ENCODE measurements at regions not wholly inside any gene's neighbourhood (a gene's known extent, or its start where the extent isn't known, plus 50 kb on each side); places are given as distances from the start of the nearest gene placed in this dataset.

GRCh38 chr12:19927661-19928060 lies 440.7 kb upstream of the PDE3A start:
- no peak for TF ChIP-seq EZH2 (IDR thresholded peaks at IDR 0.05; ENCODE audit: borderline replicate concordance, insufficient read depth, low read depth, low read length, poor library complexity, severe bottlenecking)
- TF ChIP-seq CTCF (IDR thresholded peaks at IDR 0.05), result no peak
- H3K4me1 ChIP-seq (ENCODE audit: control insufficient read depth in 2 of 2, insufficient read depth in 2 of 2, low read length in 2 of 2), result no peaks in the 10 kb centered on the region
- H4K20me1 ChIP-seq (ENCODE audit: control insufficient read depth, insufficient read depth, low read length, poor library complexity, severe bottlenecking), result no peaks in the 10 kb centered on the region

DNA sequence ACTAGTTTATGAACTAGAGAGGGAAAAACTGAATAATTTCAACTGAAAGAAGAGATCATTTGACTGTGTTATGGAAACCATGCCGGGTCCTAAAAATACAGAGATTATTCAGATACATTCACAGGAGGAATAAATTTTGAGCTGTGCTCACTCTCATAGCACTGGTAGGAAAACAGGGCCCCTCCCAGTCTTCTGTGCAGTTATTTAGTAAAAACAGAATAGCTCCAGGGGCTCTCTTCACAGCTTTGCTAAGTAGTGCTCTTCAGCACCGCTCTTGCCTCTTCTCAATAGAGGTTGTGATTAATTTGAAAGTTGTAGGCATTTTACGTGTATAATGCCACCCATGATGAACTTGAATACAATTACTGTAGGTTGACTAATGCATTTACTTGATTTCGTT lies 435.9 kb upstream of the PDE3A start:
- no peak overlapping the region for H3K4me3 ChIP-seq (ENCODE audit: control extremely low read depth in 1 of 5, extremely low read depth in 1 of 5, insufficient read depth in 1 of 5, low read depth in 2 of 5, low read length in 4 of 5)
- no peaks in the 10 kb centered on the region for H3K27me3 ChIP-seq (replicated peaks in 1 of 4; ENCODE audit: control extremely low read depth in 1 of 4, control insufficient read depth in 3 of 4, insufficient read depth in 4 of 4, low read length in 3 of 4)
- intact Hi-C loops (cut with micrococcal nuclease), result no loop called here
- Mint-ChIP-seq H3K27ac (no peak overlapping the region), H3K27me3 (no peaks in the 10 kb centered on the region), H3K4me3 (no peak overlapping the region), H3K4me1 (no peaks in the 10 kb centered on the region), H3K9me3 (ENCODE audit: insufficient read depth) (no peaks in the 10 kb centered on the region)
- H3K27ac ChIP-seq (ENCODE audit: low read length in 2 of 2), result no peak overlapping the region
- POLR2A ChIA-PET, result no interaction called here
- ATAC-seq (ENCODE audit: low read depth), result no peak
- WGBS (ENCODE audit: insufficient coverage), result no CpG with 5 or more reads among the region's 4 CpGs
- no peaks in the 10 kb centered on the region for H4K20me1 ChIP-seq (ENCODE audit: control insufficient read depth, insufficient read depth, low read length, poor library complexity, severe bottlenecking)
- CTCF ChIA-PET, result no interaction called here
- no peaks in the 10 kb centered on the region for H3K4me1 ChIP-seq (ENCODE audit: control insufficient read depth in 2 of 2, insufficient read depth in 2 of 2, low read length in 2 of 2)
- DNase-seq, result no peak
- no peaks in the 10 kb centered on the region for H3K9me3 ChIP-seq (ENCODE audit: control extremely low read depth in 1 of 3, control insufficient read depth in 2 of 3, insufficient read depth in 1 of 3, low read length in 2 of 3)
- H3K36me3 ChIP-seq (replicated peaks in 1 of 2; ENCODE audit: control extremely low read depth in 1 of 2, control insufficient read depth in 1 of 2, extremely low read depth in 1 of 2, insufficient read depth in 2 of 2, low read length in 1 of 2), result no peaks in the 10 kb centered on the region
- H3K9ac ChIP-seq (ENCODE audit: low read length), result no peak overlapping the region
- H3K4me2 ChIP-seq (replicated peaks; ENCODE audit: low read depth, low read length, poor library complexity, severe bottlenecking), result no peak overlapping the region
- no peaks in the 10 kb centered on the region for H3K79me2 ChIP-seq (ENCODE audit: control insufficient read depth, insufficient read depth, low read length)
- TF ChIP-seq CTCF (IDR thresholded peaks at IDR 0.05), result no peak
- H2AFZ ChIP-seq (ENCODE audit: insufficient read depth, low read depth, low read length, poor library complexity, severe bottlenecking), result no peak overlapping the region

More at GRCh38 chr12:19927661-19928060, 440.7 kb upstream of the PDE3A start:
- intact Hi-C loops (cut with micrococcal nuclease), result no loop called here
- Histone ChIP-seq H3K36me3 (replicated peaks in 1 of 2; ENCODE audit: control extremely low read depth in 1 of 2, control insufficient read depth in 1 of 2, extremely low read depth in 1 of 2, insufficient read depth in 2 of 2, low read length in 1 of 2) (no peaks in the 10 kb centered on the region), H3K4me2 (replicated peaks; ENCODE audit: low read depth, low read length, poor library complexity, severe bottlenecking) (no peak overlapping the region), H3K9ac (ENCODE audit: low read length) (no peak overlapping the region), H3K9me3 (ENCODE audit: control extremely low read depth in 1 of 3, control insufficient read depth in 2 of 3, insufficient read depth in 1 of 3, low read length in 2 of 3) (no peaks in the 10 kb centered on the region), H3K27me3 (replicated peaks in 1 of 4; ENCODE audit: control extremely low read depth in 1 of 4, control insufficient read depth in 3 of 4, insufficient read depth in 4 of 4, low read length in 3 of 4) (no peaks in the 10 kb centered on the region), H3K4me3 (ENCODE audit: control extremely low read depth in 1 of 5, extremely low read depth in 1 of 5, insufficient read depth in 1 of 5, low read depth in 2 of 5, low read length in 4 of 5) (no peak overlapping the region), H3K27ac (ENCODE audit: low read length in 2 of 2) (no peak overlapping the region), H2AFZ (ENCODE audit: insufficient read depth, low read depth, low read length, poor library complexity, severe bottlenecking) (no peak overlapping the region), H3K79me2 (ENCODE audit: control insufficient read depth, insufficient read depth, low read length) (no peaks in the 10 kb centered on the region)
- CTCF ChIA-PET, result no interaction called here
- POLR2A ChIA-PET, result no interaction called here
- H3K4me1 Mint-ChIP-seq, result no peaks in the 10 kb centered on the region
- H3K27me3 Mint-ChIP-seq, result no peaks in the 10 kb centered on the region
- no peak overlapping the region for H3K27ac Mint-ChIP-seq
- no CpG with 5 or more reads among the region's 2 CpGs for WGBS (ENCODE audit: insufficient coverage)
- H3K4me3 Mint-ChIP-seq, result no peak overlapping the region
- ATAC-seq (ENCODE audit: low read depth), result no peak
- no peak for DNase-seq
- no peaks in the 10 kb centered on the region for H3K9me3 Mint-ChIP-seq (ENCODE audit: insufficient read depth)

Measured in B cell (primary cell).